AG20443 (cell line): ENCODE measurements at regions not wholly inside any gene's neighbourhood (a gene's known extent, or its start where the extent isn't known, plus 50 kb on each side); places are given as distances from the start of the nearest gene placed in this dataset.

Source experiments
- DNase-seq: peaks from one replicate; pipeline ENCODE4 v3.0.0; 2012; ENCODE audit warnings: low spot score, mixed read lengths

- no peak for DNase-seq
Measured at GRCh38 chr11:19336331-19336730, 95.6 kb upstream of the E2F8 start.

GRCh38 chr11:19332476-19332875 is 91.7 kb upstream of the E2F8 start:
- DNase-seq, result no peak

GRCh38 chr11:19330416-19330815 is 89.7 kb upstream of the E2F8 start:
- DNase-seq, result no peak

GRCh38 chr11:19329970-19330369 is 89.2 kb upstream of the E2F8 start:
- DNase-seq, result no peak

GRCh38 chr11:19328586-19329311 is 88.0 kb upstream of the E2F8 start:
- no peak for DNase-seq

- DNase-seq, result no peak
Measured at GRCh38 chr11:19327280-19327679, 86.5 kb upstream of the E2F8 start.

- DNase-seq, result peak; percentile 48
Measured at GRCh38 chr11:19326499-19326898, 85.8 kb upstream of the E2F8 start.

- no peak for DNase-seq
Measured at GRCh38 chr11:19323502-19323901, 82.8 kb upstream of the E2F8 start.

GRCh38 chr11:19321351-19321750 is 80.6 kb upstream of the E2F8 start:
- no peak for DNase-seq

- no peak for DNase-seq
Measured at GRCh38 chr11:19320827-19321226, 80.1 kb upstream of the E2F8 start.

GRCh38 chr11:19316434-19316833 is 75.7 kb upstream of the E2F8 start:
- peak; percentile 45 for DNase-seq

- DNase-seq, result no peak
Measured at GRCh38 chr11:19315511-19315910, 74.8 kb upstream of the E2F8 start.

GRCh38 chr11:19313140-19313539 is 72.4 kb upstream of the E2F8 start:
- no peak for DNase-seq

GRCh38 chr11:19311308-19312030 is 70.7 kb upstream of the E2F8 start:
- DNase-seq, result peak; percentile 85

- no peak for DNase-seq
Measured at GRCh38 chr11:19307498-19307897, 66.8 kb upstream of the E2F8 start.

- DNase-seq, result no peak
Measured at GRCh38 chr11:19306179-19306944, 65.6 kb upstream of the E2F8 start.

- no peak for DNase-seq
Measured at GRCh38 chr11:19301361-19301760, 60.6 kb upstream of the E2F8 start.

GRCh38 chr11:19294444-19294843 is 53.7 kb upstream of the E2F8 start:
- DNase-seq, result no peak

GRCh38 chr11:19291064-19291463 is 50.3 kb upstream of the E2F8 start:
- DNase-seq, result no peak
